ENCODE measurements at regions not wholly inside any gene's neighbourhood (a gene's known extent, or its start where the extent isn't known, plus 50 kb on each side); places are given as distances from the start of the nearest gene placed in this dataset.
A peak's percentile ranks its signal among the peaks of the same experiment; 100 is the strongest.

DNA sequence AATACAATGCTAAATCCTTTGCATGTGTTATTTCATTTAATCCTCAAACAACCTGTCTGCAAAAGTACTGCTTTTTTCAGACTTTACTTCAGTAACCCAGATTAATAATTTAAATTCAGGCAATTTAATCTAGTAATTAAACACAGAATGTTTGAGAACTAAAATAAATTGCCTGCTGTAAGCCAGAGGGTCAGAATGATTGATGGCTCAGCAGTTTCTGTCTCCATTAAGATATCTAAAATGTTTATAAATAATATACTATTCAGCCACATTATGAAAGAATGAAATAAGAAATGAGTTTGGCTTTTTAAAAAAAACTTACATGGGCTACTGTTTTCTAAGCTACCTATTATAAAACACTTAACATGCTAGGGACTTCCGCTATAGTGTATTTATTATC is 846.0 kb downstream of the FAM181B start:
- in situ Hi-C loops (cut with HindIII; ENCODE audit: low sequenced_read_pairs), result no loop called here
- no peak for TF ChIP-seq CTCF (IDR thresholded peaks at IDR 0.05; ENCODE audit: low read depth, low read length)
- DNase-seq (ENCODE audit: low read depth, low spot score), result no peak
- H3K4me3 ChIP-seq (ENCODE audit: low read depth, low read length), result no peak overlapping the region

DNA sequence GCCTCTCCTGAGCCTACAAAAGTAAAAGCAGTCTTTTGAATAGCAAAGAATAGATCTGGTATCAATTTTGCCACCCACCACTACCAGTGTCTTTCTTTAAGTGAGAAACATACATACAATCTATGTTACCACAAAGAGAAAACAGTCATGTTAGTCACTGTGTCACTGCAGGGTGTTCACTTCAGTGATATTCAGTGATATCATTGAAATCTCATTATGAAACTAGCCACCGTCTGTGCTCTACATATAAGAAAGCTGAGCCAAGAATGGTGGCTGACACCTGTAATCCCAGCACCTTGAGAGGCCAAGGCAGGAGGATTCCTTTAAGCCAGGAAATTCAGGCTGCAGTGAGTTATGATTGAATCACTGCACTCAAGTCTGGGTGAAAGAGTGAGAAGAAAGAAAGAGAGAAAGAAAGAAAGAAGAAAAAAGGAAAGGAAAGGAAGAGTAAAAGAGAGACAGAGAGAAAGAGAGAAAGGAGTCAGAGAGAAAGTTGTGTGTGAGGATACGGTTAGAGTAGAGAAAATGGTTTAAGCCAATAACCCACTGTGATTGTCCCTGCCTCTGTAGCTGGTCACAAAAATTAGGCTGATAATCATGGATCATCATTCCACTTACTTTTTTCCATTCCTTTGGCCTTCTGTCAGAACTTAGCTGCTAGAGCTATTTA is 847.1 kb downstream of the FAM181B start:
- in situ Hi-C loops (cut with HindIII; ENCODE audit: low sequenced_read_pairs), result no loop called here
- no peak for DNase-seq (ENCODE audit: low read depth, low spot score)
- no peak for TF ChIP-seq CTCF (IDR thresholded peaks at IDR 0.05; ENCODE audit: low read depth, low read length)
- H3K4me3 ChIP-seq (ENCODE audit: low read depth, low read length), result no peak overlapping the region

GRCh38 chr11:81874635-81875034 is 859.0 kb downstream of the FAM181B start:
- in situ Hi-C loops (cut with HindIII; ENCODE audit: low sequenced_read_pairs), result no loop called here
- H3K4me3 ChIP-seq (ENCODE audit: low read depth, low read length), result no peak overlapping the region
- no peak for DNase-seq (ENCODE audit: low read depth, low spot score)
- no peak for TF ChIP-seq CTCF (IDR thresholded peaks at IDR 0.05; ENCODE audit: low read depth, low read length)

DNA sequence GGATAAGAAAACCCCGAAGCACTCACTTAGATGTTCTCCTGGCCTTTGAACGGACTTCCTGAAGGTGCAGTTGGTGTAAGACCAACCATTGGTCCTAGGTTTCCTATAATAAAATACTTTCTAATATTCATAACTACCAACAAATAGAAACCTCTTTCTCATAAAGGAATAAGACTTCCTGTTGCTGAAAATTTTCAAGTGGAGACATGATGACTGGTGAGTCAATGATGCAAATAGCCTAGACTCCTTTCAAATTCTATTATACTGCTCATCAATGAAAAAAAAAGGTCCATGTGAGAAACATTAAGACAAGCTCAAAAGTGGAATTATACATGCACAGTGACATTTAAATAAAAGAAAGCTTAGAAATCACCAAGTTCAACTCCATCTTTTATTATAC is 862.8 kb downstream of the FAM181B start:
- DNase-seq (ENCODE audit: low read depth, low spot score), result no peak
- no peak for TF ChIP-seq CTCF (IDR thresholded peaks at IDR 0.05; ENCODE audit: low read depth, low read length)
- H3K4me3 ChIP-seq (ENCODE audit: low read depth, low read length), result no peak overlapping the region
- in situ Hi-C loops (cut with HindIII; ENCODE audit: low sequenced_read_pairs), result no loop called here

GRCh38 chr11:81870066-81870412 is 863.6 kb downstream of the FAM181B start:
- DNase-seq (ENCODE audit: low read depth, low spot score), result no peak
- H3K4me3 ChIP-seq (ENCODE audit: low read depth, low read length), result no peak overlapping the region
- TF ChIP-seq CTCF (IDR thresholded peaks at IDR 0.05; ENCODE audit: low read depth, low read length), result no peak
- in situ Hi-C loops (cut with HindIII; ENCODE audit: low sequenced_read_pairs), result no loop called here

- TF ChIP-seq CTCF (IDR thresholded peaks at IDR 0.05; ENCODE audit: low read depth, low read length), result no peak
- in situ Hi-C loops (cut with HindIII; ENCODE audit: low sequenced_read_pairs), result no loop called here
- peak; percentile 48 for DNase-seq (ENCODE audit: low read depth, low spot score)
- no peak overlapping the region for H3K4me3 ChIP-seq (ENCODE audit: low read depth, low read length)
These were observed 864.2 kb downstream of the FAM181B start for GRCh38 chr11:81869351-81870065.
